ENCODE measurements at regions not wholly inside any gene's neighbourhood (a gene's known extent, or its start where the extent isn't known, plus 50 kb on each side); places are given as distances from the start of the nearest gene placed in this dataset.

GRCh38 chr2:120791962-120792297 is 56.3 kb downstream of the GLI2 start:
- FAIRE-seq, result no peak
- SMC1A ChIA-PET (ENCODE audit: uncharacterized antibody, unreplicated experiment), result no interaction called here
- no peak for TF ChIP-seq USF2 (IDR thresholded peaks at IDR 0.05; ENCODE audit: borderline replicate concordance, low read depth, low read length)
- TF ChIP-seq, protein P1, sequence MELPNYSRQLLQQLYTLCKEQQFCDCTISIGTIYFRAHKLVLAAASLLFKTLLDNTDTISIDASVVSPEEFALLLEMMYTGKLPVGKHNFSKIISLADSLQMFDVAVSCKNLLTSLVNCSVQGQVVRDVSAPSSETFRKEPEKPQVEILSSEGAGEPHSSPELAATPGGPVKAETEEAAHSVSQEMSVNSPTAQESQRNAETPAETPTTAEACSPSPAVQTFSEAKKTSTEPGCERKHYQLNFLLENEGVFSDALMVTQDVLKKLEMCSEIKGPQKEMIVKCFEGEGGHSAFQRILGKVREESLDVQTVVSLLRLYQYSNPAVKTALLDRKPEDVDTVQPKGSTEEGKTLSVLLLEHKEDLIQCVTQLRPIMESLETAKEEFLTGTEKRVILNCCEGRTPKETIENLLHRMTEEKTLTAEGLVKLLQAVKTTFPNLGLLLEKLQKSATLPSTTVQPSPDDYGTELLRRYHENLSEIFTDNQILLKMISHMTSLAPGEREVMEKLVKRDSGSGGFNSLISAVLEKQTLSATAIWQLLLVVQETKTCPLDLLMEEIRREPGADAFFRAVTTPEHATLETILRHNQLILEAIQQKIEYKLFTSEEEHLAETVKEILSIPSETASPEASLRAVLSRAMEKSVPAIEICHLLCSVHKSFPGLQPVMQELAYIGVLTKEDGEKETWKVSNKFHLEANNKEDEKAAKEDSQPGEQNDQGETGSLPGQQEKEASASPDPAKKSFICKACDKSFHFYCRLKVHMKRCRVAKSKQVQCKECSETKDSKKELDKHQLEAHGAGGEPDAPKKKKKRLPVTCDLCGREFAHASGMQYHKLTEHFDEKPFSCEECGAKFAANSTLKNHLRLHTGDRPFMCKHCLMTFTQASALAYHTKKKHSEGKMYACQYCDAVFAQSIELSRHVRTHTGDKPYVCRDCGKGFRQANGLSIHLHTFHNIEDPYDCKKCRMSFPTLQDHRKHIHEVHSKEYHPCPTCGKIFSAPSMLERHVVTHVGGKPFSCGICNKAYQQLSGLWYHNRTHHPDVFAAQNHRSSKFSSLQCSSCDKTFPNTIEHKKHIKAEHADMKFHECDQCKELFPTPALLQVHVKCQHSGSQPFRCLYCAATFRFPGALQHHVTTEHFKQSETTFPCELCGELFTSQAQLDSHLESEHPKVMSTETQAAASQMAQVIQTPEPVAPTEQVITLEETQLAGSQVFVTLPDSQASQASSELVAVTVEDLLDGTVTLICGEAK (IDR thresholded peaks at IDR 0.05; ENCODE audit: borderline replicate concordance), result no peak
- TF ChIP-seq SMARCA5 (IDR thresholded peaks at IDR 0.05), result no peak
- no peak for TF ChIP-seq E2F4 (IDR thresholded peaks at IDR 0.05; ENCODE audit: low read depth, low read length)
- no peak for TF ChIP-seq JUNB (IDR thresholded peaks at IDR 0.05)
- TF ChIP-seq ZNF384 (IDR thresholded peaks at IDR 0.05; ENCODE audit: borderline replicate concordance, low read depth, low read length), result no peak
- no peak for TF ChIP-seq CHD2 (IDR thresholded peaks at IDR 0.05; ENCODE audit: borderline replicate concordance, low read depth, low read length)
- no peak for TF ChIP-seq MAX (IDR thresholded peaks at IDR 0.05; ENCODE audit: low read depth, low read length)
- no peak for TF ChIP-seq EP300 (IDR thresholded peaks at IDR 0.05; ENCODE audit: borderline replicate concordance in 1 of 2, control insufficient read depth in 1 of 2, low read depth in 2 of 2, low read length in 2 of 2)
- no peak for TF ChIP-seq HSF1 (IDR thresholded peaks at IDR 0.05; ENCODE audit: low read depth, low read length)
- TF ChIP-seq TCF12 (IDR thresholded peaks at IDR 0.05; ENCODE audit: low read depth, low read length), result no peak
- no peak for TF ChIP-seq NR2F1 (conservative IDR thresholded peaks at IDR 0.05)
- TF ChIP-seq WRNIP1 (IDR thresholded peaks at IDR 0.05; ENCODE audit: borderline replicate concordance, low read depth, low read length), result no peak
- TF ChIP-seq SIX5 (IDR thresholded peaks at IDR 0.05; ENCODE audit: low read depth, low read length, severe bottlenecking), result no peak
- no peak for TF ChIP-seq NFXL1 (IDR thresholded peaks at IDR 0.05; ENCODE audit: borderline replicate concordance)
- no peak for TF ChIP-seq STAT3 (IDR thresholded peaks at IDR 0.05; ENCODE audit: low read depth, low read length)

More at GRCh38 chr2:120791962-120792297, 56.3 kb downstream of the GLI2 start:
- no TSS peak for BruUV-seq (replicated peaks)
- WGBS (ENCODE audit: insufficient coverage, insufficient replicate concordance, low lambda C conversion rate, missing lambda C conversion rate), result 31% methylated on average over 11 of the region's 11 CpGs
- no peak overlapping the region for H3K27ac ChIP-seq (ENCODE audit: control insufficient read depth, insufficient read depth)
- CTCF ChIA-PET, result no interaction called here
- no peak overlapping the region for H2AFZ ChIP-seq (ENCODE audit: control insufficient read depth, low read depth, low read length)
- no peak overlapping the region for H3K9ac ChIP-seq (ENCODE audit: control insufficient read depth, insufficient read depth, low read length)
- no peak overlapping the region for H3K4me2 ChIP-seq (ENCODE audit: control insufficient read depth, insufficient read depth)
- POLR2A ChIA-PET, result no interaction called here
- RAD21 ChIA-PET (ENCODE audit: unreplicated experiment), result no interaction called here
- DNase-seq (ENCODE audit: low read depth, low spot score) (no peak), ATAC-seq (no peak)
- in situ Hi-C loops (cut with MboI) (no loop called here), intact Hi-C loops (cut with micrococcal nuclease; ENCODE audit: unreplicated experiment) (no loop called here)
- no peaks in the 10 kb centered on the region for H3K9me3 ChIP-seq (replicated peaks; ENCODE audit: control insufficient read depth, insufficient read depth, low read length)
- no peaks in the 10 kb centered on the region for H3K36me3 ChIP-seq (ENCODE audit: control insufficient read depth in 2 of 2, insufficient read depth in 2 of 2, low read length in 1 of 2)
- H3K79me2 ChIP-seq (ENCODE audit: control insufficient read depth, insufficient read depth, low read length), result no peaks in the 10 kb centered on the region
- peaks cover 4% of the 10 kb centered on the region in 2 experiments; a peak in 3 of 4 replicates for H3K27me3 ChIP-seq (replicated peaks in 1 of 2; ENCODE audit: control insufficient read depth in 2 of 2, insufficient read depth in 2 of 2, low read length in 1 of 2)
- no peaks in the 10 kb centered on the region for H3K4me1 ChIP-seq (ENCODE audit: control insufficient read depth, insufficient read depth, low read length)
- H3K4me3 ChIP-seq, result no peak overlapping the region
- no peaks in the 10 kb centered on the region for H4K20me1 ChIP-seq (ENCODE audit: control insufficient read depth, insufficient read depth)
